A549 (cell line): ENCODE measurements at regions not wholly inside any gene's neighbourhood (a gene's known extent, or its start where the extent isn't known, plus 50 kb on each side); places are given as distances from the start of the nearest gene placed in this dataset.

Experiments
- ATAC-seq, 2 experiments: fragments of 200-7000 bp in 1 of 2; fragments of >200 bp in 1 of 2; cut with Nextera tagmentation in 1 of 2; cut with Tn5 transposase in 1 of 2; 3 replicates each; pipeline versions ENCODE4 v1.8.0 to v1.9.1; 2018 to 2020; ENCODE audit warnings: mild to moderate bottlenecking in 1 of 2, moderate library complexity in 1 of 2
- CTCF ChIA-PET: fragments of 300-600 bp; sonication (Branson Sonifier 250); formaldehyde crosslinking; extraction: SDS; loops from one replicate; lab custom pipeline; 2021; ENCODE audit warnings: antibody characterized with exemption, inconsistent platforms; lab: Yijun Ruan, JAX
- POLR2A ChIA-PET: fragments of 350-600 bp; formaldehyde crosslinking; extraction: SDS; loops from one replicate; lab custom pipeline; 2021; ENCODE audit warnings: antibody characterized with exemption, inconsistent platforms; lab: Yijun Ruan, JAX
- DNase-seq, 2 experiments: peaks; one replicate each; pipeline versions ENCODE4 v3.0.0 to v3.0.0-alpha.2; 2011 to 2016; ENCODE audit warnings: low read depth in 1 of 2, low spot score in 1 of 2
- FAIRE-seq: peaks from 2 replicates; lab custom pipeline; 2011; peaks lifted over from hg19 to GRCh38; lab: Jason Lieb, UNC
- H3K27ac ChIP-seq, 2 experiments: fragments of >200 bp; sonication (Bioruptor Twin); formaldehyde crosslinking; 3 replicates each; pipeline ENCODE4 v1.5.1; 2016 to 2017
- H3K4me1 ChIP-seq: fragments of >200 bp; sonication (Bioruptor Twin); formaldehyde crosslinking; 3 replicates; pipeline ENCODE4 v1.6.1; 2016
- H3K4me2 ChIP-seq: fragments of >200 bp; sonication (Bioruptor Twin); formaldehyde crosslinking; 3 replicates; pipeline ENCODE4 v1.6.1; 2016
- H3K4me3 ChIP-seq: fragments of >200 bp; sonication (Bioruptor Twin); formaldehyde crosslinking; 3 replicates; pipeline ENCODE4 v1.5.1; 2016
- H3K9me3 ChIP-seq: fragments of >200 bp; sonication (Bioruptor Twin); formaldehyde crosslinking; 3 replicates; pipeline ENCODE4 v1.6.1; 2016
- BHLHE40 ChIP-seq: IDR thresholded peaks from 2 replicates; pipeline ENCODE4 v1.6.1; 2012; ENCODE audit warnings: low read depth, low read length, inconsistent platforms
- CBX2 ChIP-seq: fragments of 200-600 bp; sonication (generic); IDR thresholded peaks from 2 replicates; pipeline ENCODE4 v1.6.1; 2016; ENCODE audit warnings: low read depth, mild to moderate bottlenecking, borderline replicate concordance
- CBX8 ChIP-seq: fragments of 200-600 bp; sonication (generic); IDR thresholded peaks from 2 replicates; pipeline ENCODE4 v1.6.1; 2016
- CEBPB ChIP-seq, 2 experiments: fragments of >200 bp in 1 of 2; sonication (Bioruptor Twin) in 1 of 2; formaldehyde crosslinking in 1 of 2; IDR thresholded peaks; 2 replicates each; pipeline ENCODE4 v1.6.1; 2012 to 2016
- CHD4 ChIP-seq: fragments of 200-600 bp; sonication (generic); IDR thresholded peaks from 2 replicates; pipeline ENCODE4 v1.6.1; 2016; ENCODE audit warnings: antibody characterized with exemption, mild to moderate bottlenecking, borderline replicate concordance
- EP300 ChIP-seq, 2 experiments: fragments of >200 bp; sonication (Bioruptor Twin); formaldehyde crosslinking; IDR thresholded peaks; 2 replicates in 1 of 2; 3 replicates in 1 of 2; pipeline ENCODE4 v1.6.1; 2016 to 2017
- ESRRA ChIP-seq: fragments of 150-350 bp; IDR thresholded peaks from 2 replicates; pipeline ENCODE4 v1.6.1; 2014; ENCODE audit warnings: mild to moderate bottlenecking, low read length, borderline replicate concordance
- FOXS1 ChIP-seq: fragments of 250-450 bp; sonication (Bioruptor Pico); IDR thresholded peaks from 2 replicates; pipeline ENCODE4 v1.5.0; 2020; ENCODE audit warnings: mild to moderate bottlenecking, moderate library complexity
- HDAC2 ChIP-seq: fragments of 200-600 bp; sonication (generic); IDR thresholded peaks from 2 replicates; pipeline ENCODE4 v1.6.1; 2016
- HEYL ChIP-seq: fragments of 250-450 bp; sonication (Bioruptor Pico); IDR thresholded peaks from 2 replicates; pipeline ENCODE4 v1.8.0; 2021; ENCODE audit warnings: mild to moderate bottlenecking, moderate library complexity
- HOXA7 ChIP-seq: fragments of 250-450 bp; sonication (Bioruptor Pico); IDR thresholded peaks from 2 replicates; pipeline ENCODE4 v1.5.0; 2020; ENCODE audit warnings: mild to moderate bottlenecking, moderate library complexity
- JUN ChIP-seq, 2 experiments: fragments of >200 bp; sonication (Bioruptor Twin); formaldehyde crosslinking; IDR thresholded peaks; 2 replicates in 1 of 2; 3 replicates in 1 of 2; pipeline ENCODE4 v1.6.1; 2016 to 2017
- JUNB ChIP-seq: fragments of >200 bp; sonication (Bioruptor Twin); formaldehyde crosslinking; IDR thresholded peaks from 2 replicates; pipeline ENCODE4 v1.6.1; 2016
- KDM1A ChIP-seq: fragments of 200-600 bp; sonication (generic); IDR thresholded peaks from 2 replicates; pipeline ENCODE4 v1.6.1; 2016; ENCODE audit warnings: low read depth, mild to moderate bottlenecking
- MYC ChIP-seq: IDR thresholded peaks from 2 replicates; pipeline ENCODE4 v1.6.1; 2012; ENCODE audit warnings: mild to moderate bottlenecking, inconsistent platforms, low read length, improper control_type of control experiment, borderline replicate concordance
- NFE2L2 ChIP-seq: fragments of 150-350 bp; conservative IDR thresholded peaks from 2 replicates; pipeline ENCODE4 v1.6.1; 2014; ENCODE audit warnings: low read length
- NPAS2 ChIP-seq: fragments of 250-450 bp; sonication (Bioruptor Pico); IDR thresholded peaks from 2 replicates; pipeline ENCODE4 v1.8.0; 2022; ENCODE audit warnings: mild to moderate bottlenecking, moderate library complexity, borderline replicate concordance
- NR3C1 ChIP-seq: fragments of >200 bp; sonication (Bioruptor Twin); formaldehyde crosslinking; IDR thresholded peaks from 3 replicates; pipeline ENCODE4 v1.6.1; 2017
- PHF8 ChIP-seq: fragments of 200-600 bp; sonication (generic); IDR thresholded peaks from 2 replicates; pipeline ENCODE4 v1.6.1; 2016; ENCODE audit warnings: low read depth, mild to moderate bottlenecking, antibody characterized with exemption, moderate library complexity, borderline replicate concordance
- RAD21 ChIP-seq, 2 experiments: fragments of >200 bp in 1 of 2; sonication (Bioruptor Twin) in 1 of 2; formaldehyde crosslinking in 1 of 2; IDR thresholded peaks in 1 of 2; conservative IDR thresholded peaks in 1 of 2; 2 replicates in 1 of 2; 3 replicates in 1 of 2; pipeline ENCODE4 v1.6.1; 2012 to 2018; ENCODE audit warnings: inconsistent platforms in 1 of 2
- RARB ChIP-seq: fragments of 250-450 bp; sonication (Bioruptor Pico); IDR thresholded peaks from 2 replicates; pipeline ENCODE4 v1.8.0; 2021; ENCODE audit warnings: mild to moderate bottlenecking, moderate library complexity
- RCOR1 ChIP-seq: fragments of 150-350 bp; IDR thresholded peaks from 2 replicates; pipeline ENCODE4 v1.6.1; 2014; ENCODE audit warnings: antibody characterized with exemption, low read length, low read depth
- RFX5 ChIP-seq: fragments of 450-650 bp; IDR thresholded peaks from 2 replicates; pipeline ENCODE4 v1.7.1; 2014; ENCODE audit warnings: antibody characterized with exemption, mild to moderate bottlenecking, moderate library complexity
- RNF2 ChIP-seq: fragments of 200-600 bp; sonication (generic); IDR thresholded peaks from 2 replicates; pipeline ENCODE4 v1.6.1; 2016; ENCODE audit warnings: low read depth, mild to moderate bottlenecking, antibody characterized with exemption, moderate library complexity, borderline replicate concordance
- SREBF2 ChIP-seq: fragments of 450-650 bp; IDR thresholded peaks from 2 replicates; pipeline ENCODE4 v1.6.1; 2014; ENCODE audit warnings: mild to moderate bottlenecking, moderate library complexity
- TP53 ChIP-seq: fragments of 250-450 bp; sonication (Bioruptor Pico); IDR thresholded peaks from 2 replicates; pipeline ENCODE4 v1.5.0; 2021; ENCODE audit warnings: mild to moderate bottlenecking, moderate library complexity
- ZNF302 ChIP-seq: fragments of 250-450 bp; sonication (Bioruptor Pico); IDR thresholded peaks from 2 replicates; pipeline ENCODE4 v1.9.0; 2021; ENCODE audit warnings: inconsistent platforms, mild to moderate bottlenecking, moderate library complexity
- WGBS: methylation state at CpG from one replicate; pipeline ENCODE4 v1.1.6; 2017; ENCODE audit errors: missing lambda C conversion rate; 5-methylcytosine and 5-hydroxymethylcytosine counted together
- TF ChIP-seq, protein P1 (sequence below): fragments of 250-450 bp; sonication (Bioruptor Pico); IDR thresholded peaks from 2 replicates; pipeline ENCODE4 v1.5.0; 2021; ENCODE audit warnings: mild to moderate bottlenecking, moderate library complexity, borderline replicate concordance
- TF ChIP-seq, protein P2 (sequence below): fragments of >200 bp; sonication (Bioruptor Twin); formaldehyde crosslinking; IDR thresholded peaks from 3 replicates; pipeline ENCODE4 v1.6.1; 2016
- TF ChIP-seq, protein P3 (sequence below): fragments of >200 bp; sonication (Bioruptor Twin); formaldehyde crosslinking; IDR thresholded peaks from 2 replicates; pipeline ENCODE4 v1.6.1; 2016

DNA sequence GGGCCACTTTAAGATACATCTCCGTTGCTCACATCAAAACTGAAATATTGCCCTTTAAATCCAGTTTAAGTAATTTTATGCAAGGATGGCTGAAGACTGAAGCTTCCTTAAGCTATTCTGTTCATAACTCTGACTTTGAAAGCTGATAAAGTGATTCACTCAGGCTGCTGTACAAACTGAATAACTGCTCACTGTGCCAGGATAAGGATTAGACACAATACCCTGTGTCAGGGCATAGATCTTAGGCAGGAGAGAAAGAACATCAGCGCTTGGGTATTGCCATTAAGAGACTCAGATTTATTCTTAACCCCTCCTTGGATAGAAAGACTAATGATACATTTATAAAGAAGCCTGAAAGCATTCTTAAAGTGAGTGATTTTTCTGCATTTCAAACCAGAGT, 614.5 kb upstream of the ZWINT start:
- Histone ChIP-seq H3K4me1 (no peaks in the 10 kb centered on the region), H3K4me2 (no peak overlapping the region), H3K9me3 (no peaks in the 10 kb centered on the region), H3K27ac (no peak overlapping the region), H3K4me3 (no peak overlapping the region)
- FAIRE-seq = no peak
- CTCF ChIA-PET = no interaction called here
- POLR2A ChIA-PET = no interaction called here
- 7% methylated on average over 2 of the region's 2 CpGs for WGBS
- TF ChIP-seq MYC (no peak), CHD4 (no peak), JUNB (no peak), ESRRA (no peak), RAD21 (conservative IDR thresholded peaks at IDR 0.05 in 1 of 2, IDR thresholded peaks at IDR 0.05 in 1 of 2) (no peak), RCOR1 (no peak), JUN (IDR thresholded peaks at IDR 0.05) (no peak), RNF2 (no peak), HOXA7 (CRISPR knock-in tag) (no peak), TP53 (CRISPR knock-in tag) (no peak), RARB (CRISPR knock-in tag) (no peak), CBX8 (no peak), NFE2L2 (no peak), BHLHE40 (no peak), KDM1A (no peak), CEBPB (IDR thresholded peaks at IDR 0.05) (no peak)
- TF ChIP-seq, protein P1, sequence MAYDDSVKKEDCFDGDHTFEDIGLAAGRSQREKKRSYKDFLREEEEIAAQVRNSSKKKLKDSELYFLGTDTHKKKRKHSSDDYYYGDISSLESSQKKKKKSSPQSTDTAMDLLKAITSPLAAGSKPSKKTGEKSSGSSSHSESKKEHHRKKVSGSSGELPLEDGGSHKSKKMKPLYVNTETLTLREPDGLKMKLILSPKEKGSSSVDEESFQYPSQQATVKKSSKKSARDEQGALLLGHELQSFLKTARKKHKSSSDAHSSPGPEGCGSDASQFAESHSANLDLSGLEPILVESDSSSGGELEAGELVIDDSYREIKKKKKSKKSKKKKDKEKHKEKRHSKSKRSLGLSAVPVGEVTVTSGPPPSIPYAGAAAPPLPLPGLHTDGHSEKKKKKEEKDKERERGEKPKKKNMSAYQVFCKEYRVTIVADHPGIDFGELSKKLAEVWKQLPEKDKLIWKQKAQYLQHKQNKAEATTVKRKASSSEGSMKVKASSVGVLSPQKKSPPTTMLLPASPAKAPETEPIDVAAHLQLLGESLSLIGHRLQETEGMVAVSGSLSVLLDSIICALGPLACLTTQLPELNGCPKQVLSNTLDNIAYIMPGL = no peak
- TF ChIP-seq, protein P2, sequence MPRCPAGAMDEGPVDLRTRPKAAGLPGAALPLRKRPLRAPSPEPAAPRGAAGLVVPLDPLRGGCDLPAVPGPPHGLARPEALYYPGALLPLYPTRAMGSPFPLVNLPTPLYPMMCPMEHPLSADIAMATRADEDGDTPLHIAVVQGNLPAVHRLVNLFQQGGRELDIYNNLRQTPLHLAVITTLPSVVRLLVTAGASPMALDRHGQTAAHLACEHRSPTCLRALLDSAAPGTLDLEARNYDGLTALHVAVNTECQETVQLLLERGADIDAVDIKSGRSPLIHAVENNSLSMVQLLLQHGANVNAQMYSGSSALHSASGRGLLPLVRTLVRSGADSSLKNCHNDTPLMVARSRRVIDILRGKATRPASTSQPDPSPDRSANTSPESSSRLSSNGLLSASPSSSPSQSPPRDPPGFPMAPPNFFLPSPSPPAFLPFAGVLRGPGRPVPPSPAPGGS = no peak
- TF ChIP-seq, protein P3, sequence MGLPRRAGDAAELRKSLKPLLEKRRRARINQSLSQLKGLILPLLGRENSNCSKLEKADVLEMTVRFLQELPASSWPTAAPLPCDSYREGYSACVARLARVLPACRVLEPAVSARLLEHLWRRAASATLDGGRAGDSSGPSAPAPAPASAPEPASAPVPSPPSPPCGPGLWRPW = no peak
- TF ChIP-seq, all 56 proteins: peak for 0
- DNase-seq (no peak), ATAC-seq (no peak)

DNA sequence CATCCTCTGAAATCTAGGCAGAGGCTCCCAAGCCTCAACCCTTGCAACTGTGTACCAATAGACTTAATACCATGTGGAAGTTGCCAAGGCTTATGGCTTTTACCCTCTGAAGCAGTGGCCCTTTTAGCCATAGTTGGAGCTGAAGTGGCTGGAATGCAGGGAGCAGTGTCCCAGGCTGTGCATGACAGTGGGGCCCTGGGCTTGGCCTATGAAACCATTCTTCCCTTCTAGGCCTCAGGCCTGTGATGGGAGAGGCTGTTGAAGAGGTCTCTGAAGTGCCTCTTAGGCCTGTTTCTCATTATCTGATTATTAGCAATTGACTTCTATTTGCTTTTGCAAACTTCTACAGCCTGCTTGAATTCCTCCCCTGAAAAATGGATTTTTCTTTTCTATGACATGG, 612.7 kb upstream of the ZWINT start:
- FAIRE-seq (no peak), ATAC-seq (no peak), DNase-seq (no peak)
- Histone ChIP-seq H3K9me3 (no peaks in the 10 kb centered on the region), H3K27ac (no peak overlapping the region), H3K4me1 (no peaks in the 10 kb centered on the region), H3K4me2 (no peak overlapping the region), H3K4me3 (no peak overlapping the region)
- ChIA-PET CTCF (no interaction called here), POLR2A (no interaction called here)
- TF ChIP-seq EP300 (IDR thresholded peaks at IDR 0.05) (no peak), NR3C1 (no peak), PHF8 (no peak), FOXS1 (CRISPR knock-in tag) (no peak), CBX2 (no peak), RFX5 (no peak), RCOR1 (no peak), CHD4 (no peak), NPAS2 (CRISPR knock-in tag) (no peak), NFE2L2 (no peak), HEYL (no peak), HDAC2 (no peak), SREBF2 (no peak), ZNF302 (CRISPR knock-in tag) (no peak)
